HG03521 (cell line): ENCODE measurements at regions not wholly inside any gene's neighbourhood (a gene's known extent, or its start where the extent isn't known, plus 50 kb on each side); places are given as distances from the start of the nearest gene placed in this dataset.
"Not testable (repeated sequence)": the region's sequence is repeated elsewhere in the genome, so short reads cannot be mapped to it uniquely, and the experiment has no call there.

Source experiments
- ATAC-seq: cut with Tn5 transposase; IDR thresholded peaks from one replicate; pipeline ENCODE4 v1.9.1; 2021; ENCODE audit warnings: mild to moderate bottlenecking, moderate library complexity; ENCODE audit not compliant: unreplicated experiment

GRCh38 chr1:34367954-34368353, 191.2 kb downstream of the C1orf94 start:
- no peak for ATAC-seq

GRCh38 chr1:34369701-34370455, 193.2 kb downstream of the C1orf94 start:
- ATAC-seq = no peak

- ATAC-seq = no peak
These were observed 194.0 kb downstream of the C1orf94 start for GRCh38 chr1:34370748-34371147.

- not testable (repeated sequence) for ATAC-seq
These were observed 194.5 kb downstream of the C1orf94 start for GRCh38 chr1:34371179-34371578.

- ATAC-seq = no peak
These were observed 195.3 kb downstream of the C1orf94 start for GRCh38 chr1:34371829-34372532.

- no peak for ATAC-seq
These were observed 196.2 kb downstream of the C1orf94 start for GRCh38 chr1:34372891-34373290.

- no peak for ATAC-seq
These were observed 197.2 kb downstream of the C1orf94 start for GRCh38 chr1:34373912-34374311.

- ATAC-seq = no peak
These were observed 199.8 kb downstream of the C1orf94 start for GRCh38 chr1:34376531-34376930.

- ATAC-seq = no peak
These were observed 202.5 kb downstream of the C1orf94 start for GRCh38 chr1:34378968-34379856.

GRCh38 chr1:34379911-34380310, 203.2 kb downstream of the C1orf94 start:
- no peak for ATAC-seq

- no peak for ATAC-seq
These were observed 203.9 kb downstream of the C1orf94 start for GRCh38 chr1:34380526-34381124.

GRCh38 chr1:34389974-34390373, 213.3 kb downstream of the C1orf94 start:
- no peak for ATAC-seq

GRCh38 chr1:34396042-34396441, 219.3 kb downstream of the C1orf94 start:
- no peak for ATAC-seq

GRCh38 chr1:34398241-34398915, 221.7 kb downstream of the C1orf94 start:
- ATAC-seq = no peak

GRCh38 chr1:34398916-34399275, 222.2 kb downstream of the C1orf94 start:
- no peak for ATAC-seq

- ATAC-seq = no peak
These were observed 224.0 kb downstream of the C1orf94 start for GRCh38 chr1:34400675-34401074.

- no peak for ATAC-seq
These were observed 226.4 kb downstream of the C1orf94 start for GRCh38 chr1:34403156-34403555.

- ATAC-seq = no peak
These were observed 228.1 kb downstream of the C1orf94 start for GRCh38 chr1:34404804-34405203.

- no peak for ATAC-seq
These were observed 228.7 kb downstream of the C1orf94 start for GRCh38 chr1:34405266-34405959.

GRCh38 chr1:34406377-34406776, 229.7 kb downstream of the C1orf94 start:
- ATAC-seq = no peak
